Right lobe of liver (tissue), 6 donors: ENCODE measurements at regions not wholly inside any gene's neighbourhood (a gene's known extent, or its start where the extent isn't known, plus 50 kb on each side); places are given as distances from the start of the nearest gene placed in this dataset.

Experiments
- ATAC-seq, 4 donors: fragments of 200-7000 bp; cut with Tn5 transposase; one replicate each; pipeline ENCODE4 v1.9.1; 2020; ENCODE audit warnings: mild to moderate bottlenecking in 4 of 4, moderate library complexity in 4 of 4
- DNase-seq, 3 donors: peaks; one replicate each; pipeline ENCODE4 v3.0.0-alpha.2; 2020
- H3K27ac ChIP-seq, 3 donors: fragments of 200-600 bp; one replicate each; pipeline ENCODE4 v1.8.0; 2022
- H3K27me3 ChIP-seq, 2 donors: fragments of 200-600 bp; one replicate each; pipeline ENCODE4 v1.8.0; 2022
- H3K36me3 ChIP-seq, 4 donors: fragments of 200-600 bp; sonication (generic) in 1 of 4; one replicate each; pipeline versions ENCODE4 v1.5.1 to v1.8.0; 2017 to 2022; ENCODE audit warnings: control low read depth in 1 of 4
- H3K4me1 ChIP-seq, 4 donors: fragments of 200-600 bp; sonication (generic) in 1 of 4; one replicate each; pipeline versions ENCODE4 v1.5.1 to v1.8.0; 2017 to 2022; ENCODE audit warnings: control low read depth in 1 of 4
- H3K4me3 ChIP-seq, 3 donors: fragments of 200-600 bp; one replicate each; pipeline ENCODE4 v1.8.0; 2022
- H3K9me3 ChIP-seq, 4 donors: fragments of 200-600 bp; sonication (generic) in 1 of 4; one replicate each; pipeline versions ENCODE4 v1.5.1 to v1.8.0; 2017 to 2022; ENCODE audit warnings: control low read depth in 1 of 4
- POLR2A ChIP-seq: fragments of 450-650 bp; IDR thresholded peaks from one replicate; pipeline ENCODE4 v1.6.1; 2017; ENCODE audit warnings: antibody characterized with exemption, mild to moderate bottlenecking
- WGBS: methylation state at CpG from one replicate; pipeline ENCODE4 v1.1.6; 2018; ENCODE audit warnings: low coverage, low lambda C conversion rate; ENCODE audit not compliant: insufficient coverage; ENCODE audit errors: missing lambda C conversion rate; 5-methylcytosine and 5-hydroxymethylcytosine counted together
- intact Hi-C, 2 donors: fragments of 100-400 bp; cut with DNase I; formaldehyde crosslinking; loops; one replicate each; pipeline versions ENCODE4 v1.11.2 to v1.14.1; 2022
- TF ChIP-seq, protein P1 (sequence below), 4 donors: fragments of 200-600 bp in 3 of 4; fragments of 450-650 bp in 1 of 4; IDR thresholded peaks; one replicate each; pipeline versions ENCODE4 v1.5.1 to v1.8.0; 2016 to 2022; ENCODE audit warnings: antibody characterized with exemption in 4 of 4, mild to moderate bottlenecking in 2 of 4
- donor health status: DM: no; HTN: yes; CAD: no.
- donor health status: DM: no; HTN: no; CAD: no.
- donor health status: DM: no; HTN: no; CAD: no.
- donor health status: DM: no; HTN: yes; CAD: no.
- donor health status: DM: no; HTN: yes; CAD: no.

DNA sequence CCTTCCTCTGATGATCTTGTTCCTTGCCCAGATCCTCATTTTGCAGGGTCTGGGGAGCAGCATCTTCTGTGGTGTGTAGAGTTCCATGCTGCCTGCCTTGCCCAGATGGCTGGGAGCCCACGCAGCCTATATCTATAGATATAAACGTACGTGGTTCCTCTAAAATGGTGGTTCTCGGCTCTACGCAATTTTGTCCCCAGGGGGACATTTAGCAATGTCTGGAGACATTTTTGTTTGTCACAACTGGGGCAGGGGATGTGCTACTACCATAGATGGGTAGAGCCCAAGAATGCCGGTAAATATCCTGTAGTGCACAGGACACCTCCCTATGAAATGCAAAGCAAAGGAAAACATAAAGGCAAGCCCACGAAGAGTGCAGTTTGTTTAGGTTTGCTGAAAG lies 98.4 kb upstream of the SPACA1 start:
- intact Hi-C loops = no loop called here
- Histone ChIP-seq H3K27ac (no peak overlapping the region), H3K9me3 (no peaks in the 10 kb centered on the region), H3K27me3 (no peaks in the 10 kb centered on the region), H3K4me3 (no peak overlapping the region), H3K4me1 (no peaks in the 10 kb centered on the region), H3K36me3 (no peaks in the 10 kb centered on the region)
- TF ChIP-seq POLR2A = no peak
- TF ChIP-seq, protein P1, sequence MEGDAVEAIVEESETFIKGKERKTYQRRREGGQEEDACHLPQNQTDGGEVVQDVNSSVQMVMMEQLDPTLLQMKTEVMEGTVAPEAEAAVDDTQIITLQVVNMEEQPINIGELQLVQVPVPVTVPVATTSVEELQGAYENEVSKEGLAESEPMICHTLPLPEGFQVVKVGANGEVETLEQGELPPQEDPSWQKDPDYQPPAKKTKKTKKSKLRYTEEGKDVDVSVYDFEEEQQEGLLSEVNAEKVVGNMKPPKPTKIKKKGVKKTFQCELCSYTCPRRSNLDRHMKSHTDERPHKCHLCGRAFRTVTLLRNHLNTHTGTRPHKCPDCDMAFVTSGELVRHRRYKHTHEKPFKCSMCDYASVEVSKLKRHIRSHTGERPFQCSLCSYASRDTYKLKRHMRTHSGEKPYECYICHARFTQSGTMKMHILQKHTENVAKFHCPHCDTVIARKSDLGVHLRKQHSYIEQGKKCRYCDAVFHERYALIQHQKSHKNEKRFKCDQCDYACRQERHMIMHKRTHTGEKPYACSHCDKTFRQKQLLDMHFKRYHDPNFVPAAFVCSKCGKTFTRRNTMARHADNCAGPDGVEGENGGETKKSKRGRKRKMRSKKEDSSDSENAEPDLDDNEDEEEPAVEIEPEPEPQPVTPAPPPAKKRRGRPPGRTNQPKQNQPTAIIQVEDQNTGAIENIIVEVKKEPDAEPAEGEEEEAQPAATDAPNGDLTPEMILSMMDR (IDR thresholded peaks at IDR 0.05) = no peak
- no peak for ATAC-seq
- no peak for DNase-seq
- 91% methylated on average over 6 of the region's 7 CpGs for WGBS

DNA sequence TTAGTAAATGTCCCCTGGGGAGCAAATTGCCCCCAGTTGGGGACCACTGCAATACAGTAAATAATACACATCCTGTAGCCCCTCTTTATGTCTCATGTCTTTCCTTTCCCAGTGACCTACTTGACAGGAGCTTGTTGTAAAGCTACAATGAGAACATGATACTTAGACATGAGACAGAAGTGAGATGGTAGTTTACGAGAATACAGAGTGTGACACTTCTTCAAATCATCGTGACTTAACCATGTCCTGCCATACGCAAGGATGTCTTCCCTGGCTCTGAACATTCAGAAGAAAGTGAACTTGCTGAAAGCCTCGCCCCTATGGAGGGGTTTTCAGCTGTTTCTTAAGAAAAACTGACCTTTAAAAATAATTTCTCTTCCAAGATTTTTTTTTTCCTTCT lies 101.0 kb upstream of the SPACA1 start:
- no peak for TF ChIP-seq POLR2A
- TF ChIP-seq, protein P1 (IDR thresholded peaks at IDR 0.05) = no peak
- ATAC-seq = no peak
- Histone ChIP-seq H3K27me3 (no peaks in the 10 kb centered on the region), H3K4me1 (no peaks in the 10 kb centered on the region), H3K27ac (no peak overlapping the region), H3K9me3 (no peaks in the 10 kb centered on the region), H3K4me3 (no peak overlapping the region), H3K36me3 (no peaks in the 10 kb centered on the region)
- WGBS = 87% methylated on average over 4 of the region's 4 CpGs
- no peak for DNase-seq
- intact Hi-C loops = no loop called here

DNA sequence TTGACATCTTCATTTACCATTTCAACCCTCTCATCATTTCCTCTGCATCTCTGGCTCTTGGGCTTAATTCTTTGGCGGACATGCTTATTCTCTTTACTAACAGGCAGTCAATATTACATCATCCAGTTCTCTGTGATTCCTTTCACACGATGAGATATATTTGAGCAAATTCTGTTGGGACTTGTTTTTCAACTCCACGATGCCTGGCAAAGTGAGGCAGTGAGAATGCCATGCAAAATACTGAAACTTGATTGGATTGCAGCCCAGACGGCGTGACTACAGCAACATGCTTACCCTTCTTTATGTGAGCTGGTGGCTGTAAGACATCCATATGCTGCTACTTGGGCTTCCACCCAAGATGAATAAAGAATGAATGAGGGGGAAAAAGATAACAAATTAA lies 101.7 kb upstream of the SPACA1 start:
- ATAC-seq (no peak), DNase-seq (no peak)
- H3K9me3 ChIP-seq = no peaks in the 10 kb centered on the region
- WGBS = 80% methylated on average over 5 of the region's 5 CpGs
- H3K36me3 ChIP-seq = no peaks in the 10 kb centered on the region
- no peak overlapping the region for H3K4me3 ChIP-seq
- intact Hi-C loops = no loop called here
- H3K4me1 ChIP-seq = no peaks in the 10 kb centered on the region
- no peaks in the 10 kb centered on the region for H3K27me3 ChIP-seq
- no peak overlapping the region for H3K27ac ChIP-seq
- TF ChIP-seq, protein P1 (IDR thresholded peaks at IDR 0.05) = no peak
- no peak for TF ChIP-seq POLR2A

DNA sequence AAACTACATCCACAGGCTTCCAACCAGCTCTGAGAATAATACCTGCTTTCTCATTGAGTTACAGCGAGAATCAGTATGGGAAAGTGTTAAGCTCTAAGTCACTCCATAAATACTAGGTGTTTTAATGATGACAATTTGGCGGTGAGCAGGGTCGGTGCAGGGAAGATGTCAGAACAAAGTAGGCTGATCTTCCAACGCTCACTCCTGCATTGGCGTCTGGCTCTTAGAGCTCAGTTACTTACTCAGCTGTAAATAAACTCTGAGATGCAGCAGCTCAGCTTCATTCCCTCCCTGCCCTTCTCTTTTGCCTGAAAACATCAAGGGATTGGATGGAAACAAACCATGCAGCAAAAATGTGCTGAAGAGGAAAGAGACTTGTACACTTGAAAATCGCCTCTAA lies 102.5 kb upstream of the SPACA1 start:
- H3K4me3 ChIP-seq = no peak overlapping the region
- H3K36me3 ChIP-seq = no peaks in the 10 kb centered on the region
- no peak for DNase-seq
- no peaks in the 10 kb centered on the region for H3K4me1 ChIP-seq
- no peaks in the 10 kb centered on the region for H3K9me3 ChIP-seq
- ATAC-seq = no peak
- WGBS = 72% methylated on average over 6 of the region's 6 CpGs
- no peak overlapping the region for H3K27ac ChIP-seq
- intact Hi-C loops = no loop called here
- TF ChIP-seq, protein P1 (IDR thresholded peaks at IDR 0.05) = no peak
- no peak for TF ChIP-seq POLR2A
- H3K27me3 ChIP-seq = no peaks in the 10 kb centered on the region

DNA sequence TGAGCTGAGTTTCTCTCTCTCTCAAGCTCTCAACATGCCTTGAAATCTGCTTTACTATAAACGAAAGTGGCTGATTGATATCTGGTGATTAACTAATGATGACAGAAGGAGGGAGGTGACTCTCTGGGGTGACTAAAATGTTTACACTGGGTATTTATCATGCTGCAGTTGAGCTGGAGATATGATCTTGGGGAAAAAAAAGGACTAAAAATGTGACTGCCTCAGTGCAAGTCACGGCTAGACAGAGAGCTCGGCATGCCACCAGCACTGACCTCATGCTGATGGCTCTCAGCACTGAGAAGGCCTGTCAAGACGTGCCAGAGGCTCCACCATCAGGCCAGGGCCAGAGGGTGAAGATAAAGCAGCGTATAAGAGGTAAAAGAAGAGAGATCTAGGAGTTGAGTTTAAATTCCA lies 103.1 kb upstream of the SPACA1 start:
- no peak for TF ChIP-seq POLR2A
- TF ChIP-seq, protein P1 (IDR thresholded peaks at IDR 0.05) = no peak
- H3K36me3 ChIP-seq = no peaks in the 10 kb centered on the region
- ATAC-seq = peak in 2 of 4 donors; percentile 50 to 63
- H3K9me3 ChIP-seq = no peaks in the 10 kb centered on the region
- H3K4me1 ChIP-seq = no peaks in the 10 kb centered on the region
- intact Hi-C loops = no loop called here
- H3K27me3 ChIP-seq = no peaks in the 10 kb centered on the region
- 23% methylated on average over 5 of the region's 5 CpGs for WGBS
- no peak overlapping the region for H3K4me3 ChIP-seq
- no peak for DNase-seq
- no peak overlapping the region for H3K27ac ChIP-seq
